ENCODE measurements at regions not wholly inside any gene's neighbourhood (a gene's known extent, or its start where the extent isn't known, plus 50 kb on each side); places are given as distances from the start of the nearest gene placed in this dataset.

- H3K9me2 ChIP-seq (replicated peaks; ENCODE audit: insufficient read depth) = no peaks in the 10 kb centered on the region
- H3K9me3 ChIP-seq (ENCODE audit: low read depth) = no peaks in the 10 kb centered on the region
- TF ChIP-seq EZH2phosphoT487 (IDR thresholded peaks at IDR 0.05; ENCODE audit: low read depth, severe bottlenecking, unreplicated experiment) (no peak), CTCF (IDR thresholded peaks at IDR 0.05; ENCODE audit: poor library complexity) (no peak), EZH2 (IDR thresholded peaks at IDR 0.05; ENCODE audit: borderline replicate concordance) (no peak)
- H3K4me3 ChIP-seq = no peak overlapping the region
- WGBS (ENCODE audit: low lambda C conversion rate, missing lambda C conversion rate) = 96% methylated on average over 11 of the region's 11 CpGs
- peaks cover 37% of the 10 kb centered on the region for H3K4me1 ChIP-seq (ENCODE audit: insufficient read depth)
- H3K79me2 ChIP-seq = no peaks in the 10 kb centered on the region
- H3K27ac ChIP-seq = no peak overlapping the region
- DNase-seq (ENCODE audit: low spot score) = peak; percentile 1
- H3K4me2 ChIP-seq = no peak overlapping the region
- no peaks in the 10 kb centered on the region for H3K36me3 ChIP-seq (replicated peaks; ENCODE audit: insufficient read depth, low read depth)
- no peaks in the 10 kb centered on the region for H4K20me1 ChIP-seq (ENCODE audit: insufficient read depth, poor library complexity, severe bottlenecking)
- H3K27me3 ChIP-seq = no peaks in the 10 kb centered on the region
- no peak overlapping the region for H2AFZ ChIP-seq
These were observed 107.7 kb upstream of the FAM20C start for GRCh38 chr7:84633-85020.

GRCh38 chr7:85074-85882, 107.1 kb upstream of the FAM20C start:
- TF ChIP-seq EZH2phosphoT487 (IDR thresholded peaks at IDR 0.05; ENCODE audit: low read depth, severe bottlenecking, unreplicated experiment) (no peak), EZH2 (IDR thresholded peaks at IDR 0.05; ENCODE audit: borderline replicate concordance) (no peak), CTCF (IDR thresholded peaks at IDR 0.05; ENCODE audit: poor library complexity) (no peak)
- H2AFZ ChIP-seq = no peak overlapping the region
- H4K20me1 ChIP-seq (ENCODE audit: insufficient read depth, poor library complexity, severe bottlenecking) = no peaks in the 10 kb centered on the region
- H3K36me3 ChIP-seq (replicated peaks; ENCODE audit: insufficient read depth, low read depth) = no peaks in the 10 kb centered on the region
- no peaks in the 10 kb centered on the region for H3K79me2 ChIP-seq
- DNase-seq (ENCODE audit: low spot score) = peak; percentile 50
- no peak overlapping the region for H3K4me3 ChIP-seq
- no peak overlapping the region for H3K27ac ChIP-seq
- no peaks in the 10 kb centered on the region for H3K9me2 ChIP-seq (replicated peaks; ENCODE audit: insufficient read depth)
- WGBS (ENCODE audit: low lambda C conversion rate, missing lambda C conversion rate) = 67% methylated on average over 19 of the region's 19 CpGs
- no peak overlapping the region for H3K4me2 ChIP-seq
- H3K27me3 ChIP-seq = no peaks in the 10 kb centered on the region
- H3K4me1 ChIP-seq (ENCODE audit: insufficient read depth) = peaks cover 44% of the 10 kb centered on the region
- H3K9me3 ChIP-seq (ENCODE audit: low read depth) = no peaks in the 10 kb centered on the region

- Histone ChIP-seq H3K36me3 (replicated peaks; ENCODE audit: insufficient read depth, low read depth) (no peaks in the 10 kb centered on the region), H3K4me3 (no peak overlapping the region), H3K79me2 (no peaks in the 10 kb centered on the region), H2AFZ (no peak overlapping the region), H3K4me1 (ENCODE audit: insufficient read depth) (peaks cover 51% of the 10 kb centered on the region), H3K9me3 (ENCODE audit: low read depth) (no peaks in the 10 kb centered on the region), H4K20me1 (ENCODE audit: insufficient read depth, poor library complexity, severe bottlenecking) (no peaks in the 10 kb centered on the region), H3K9me2 (replicated peaks; ENCODE audit: insufficient read depth) (no peaks in the 10 kb centered on the region), H3K27me3 (no peaks in the 10 kb centered on the region), H3K4me2 (no peak overlapping the region), H3K27ac (no peak overlapping the region)
- peak; percentile 3 for DNase-seq (ENCODE audit: low spot score)
- TF ChIP-seq EZH2 (IDR thresholded peaks at IDR 0.05; ENCODE audit: borderline replicate concordance) = no peak
- TF ChIP-seq EZH2phosphoT487 (IDR thresholded peaks at IDR 0.05; ENCODE audit: low read depth, severe bottlenecking, unreplicated experiment) = no peak
- TF ChIP-seq CTCF (IDR thresholded peaks at IDR 0.05; ENCODE audit: poor library complexity) = no peak
- WGBS (ENCODE audit: low lambda C conversion rate, missing lambda C conversion rate) = 93% methylated on average over 9 of the region's 11 CpGs
These were observed 106.4 kb upstream of the FAM20C start for GRCh38 chr7:85883-86515.

All from hepatocyte (in vitro differentiated cells).